ENCODE measurements at regions not wholly inside any gene's neighbourhood (a gene's known extent, or its start where the extent isn't known, plus 50 kb on each side); places are given as distances from the start of the nearest gene placed in this dataset.

- H3K9me3 ChIP-seq (ENCODE audit: low read length) = 0 out of 2 replicates have a peak, but pooled peaks cover 3% of the 10 kb centered on the region
- CTCF ChIA-PET = no interaction called here
- no TSS peak for BruUV-seq (replicated peaks)
These were observed 359.2 kb downstream of the CDH26 start for GRCh38 chr20:60317401-60317800.

GRCh38 chr20:60321601-60322000 is 363.4 kb downstream of the CDH26 start:
- no peaks in the 10 kb centered on the region for H3F3A ChIP-seq (ENCODE audit: low read length, unreplicated experiment)
- no peak overlapping the region for H3K4me2 ChIP-seq (ENCODE audit: low read length)
- intact Hi-C loops (cut with micrococcal nuclease) = no loop called here
- ChIA-PET CTCF (no interaction called here), POLR2A (ENCODE audit: unreplicated experiment) (no interaction called here)
- BruUV-seq (replicated peaks) = no TSS peak
- H3K9me3 ChIP-seq (ENCODE audit: low read length) = no peaks in the 10 kb centered on the region
- H3K9me2 ChIP-seq (replicated peaks; ENCODE audit: low read length) = no peaks in the 10 kb centered on the region
- H3K4me3 ChIP-seq (ENCODE audit: low read length) = no peak overlapping the region
- H4K20me1 ChIP-seq (ENCODE audit: low read length) = no peaks in the 10 kb centered on the region
- H3K27ac ChIP-seq (ENCODE audit: low read length) = no peak overlapping the region
- ATAC-seq (no peak), DNase-seq (no peak)
- no peak for TF ChIP-seq EZH2 (IDR thresholded peaks at IDR 0.05; ENCODE audit: low read length, unreplicated experiment)
- TF ChIP-seq EZH2phosphoT487 (IDR thresholded peaks at IDR 0.05; ENCODE audit: borderline replicate concordance, low read length) = no peak
- TF ChIP-seq CTCF (conservative IDR thresholded peaks at IDR 0.05; ENCODE audit: low read depth, low read length) = no peak
- H3K79me2 ChIP-seq (ENCODE audit: low read length) = no peaks in the 10 kb centered on the region
- H3K27me3 ChIP-seq (ENCODE audit: low read length) = no peaks in the 10 kb centered on the region
- no peak overlapping the region for H3K9ac ChIP-seq (ENCODE audit: low read length)
- H3K36me3 ChIP-seq (ENCODE audit: low read depth, low read length) = no peaks in the 10 kb centered on the region
- no peak overlapping the region for H2AFZ ChIP-seq (ENCODE audit: low read length)
- H3K4me1 ChIP-seq (ENCODE audit: insufficient read depth, low read length) = no peaks in the 10 kb centered on the region

More at GRCh38 chr20:60317401-60317800, 359.2 kb downstream of the CDH26 start:
- no peak for ATAC-seq
- Histone ChIP-seq H3K36me3 (ENCODE audit: low read depth, low read length) (no peaks in the 10 kb centered on the region), H4K20me1 (ENCODE audit: low read length) (no peaks in the 10 kb centered on the region), H3K4me3 (ENCODE audit: low read length) (no peak overlapping the region), H3F3A (ENCODE audit: low read length, unreplicated experiment) (no peaks in the 10 kb centered on the region), H3K4me1 (ENCODE audit: insufficient read depth, low read length) (no peaks in the 10 kb centered on the region), H3K9ac (ENCODE audit: low read length) (no peak overlapping the region), H3K4me2 (ENCODE audit: low read length) (no peak overlapping the region), H3K79me2 (ENCODE audit: low read length) (no peaks in the 10 kb centered on the region), H2AFZ (ENCODE audit: low read length) (no peak overlapping the region), H3K27me3 (ENCODE audit: low read length) (no peaks in the 10 kb centered on the region), H3K9me2 (replicated peaks; ENCODE audit: low read length) (no peaks in the 10 kb centered on the region), H3K27ac (ENCODE audit: low read length) (no peak overlapping the region)
- POLR2A ChIA-PET (ENCODE audit: unreplicated experiment) = no interaction called here
- TF ChIP-seq CTCF (conservative IDR thresholded peaks at IDR 0.05; ENCODE audit: low read depth, low read length) = no peak
- TF ChIP-seq EZH2 (IDR thresholded peaks at IDR 0.05; ENCODE audit: low read length, unreplicated experiment) = no peak
- TF ChIP-seq EZH2phosphoT487 (IDR thresholded peaks at IDR 0.05; ENCODE audit: borderline replicate concordance, low read length) = no peak
- no peak for DNase-seq
- intact Hi-C loops (cut with micrococcal nuclease) = no loop called here

- Histone ChIP-seq H3K4me1 (ENCODE audit: insufficient read depth, low read length) (no peaks in the 10 kb centered on the region), H3F3A (ENCODE audit: low read length, unreplicated experiment) (no peaks in the 10 kb centered on the region), H3K9me3 (ENCODE audit: low read length) (no peaks in the 10 kb centered on the region), H3K79me2 (ENCODE audit: low read length) (no peaks in the 10 kb centered on the region), H2AFZ (ENCODE audit: low read length) (no peak overlapping the region), H3K9me2 (replicated peaks; ENCODE audit: low read length) (no peaks in the 10 kb centered on the region), H4K20me1 (ENCODE audit: low read length) (no peaks in the 10 kb centered on the region), H3K36me3 (ENCODE audit: low read depth, low read length) (no peaks in the 10 kb centered on the region), H3K27ac (ENCODE audit: low read length) (no peak overlapping the region), H3K9ac (ENCODE audit: low read length) (no peak overlapping the region), H3K4me2 (ENCODE audit: low read length) (no peak overlapping the region), H3K27me3 (ENCODE audit: low read length) (no peaks in the 10 kb centered on the region), H3K4me3 (ENCODE audit: low read length) (no peak overlapping the region)
- ATAC-seq = no peak
- TF ChIP-seq CTCF (conservative IDR thresholded peaks at IDR 0.05; ENCODE audit: low read depth, low read length) (no peak), EZH2phosphoT487 (IDR thresholded peaks at IDR 0.05; ENCODE audit: borderline replicate concordance, low read length) (no peak), EZH2 (IDR thresholded peaks at IDR 0.05; ENCODE audit: low read length, unreplicated experiment) (no peak)
- no TSS peak for BruUV-seq (replicated peaks)
- ChIA-PET CTCF (no interaction called here), POLR2A (ENCODE audit: unreplicated experiment) (no interaction called here)
- no peak for DNase-seq
- intact Hi-C loops (cut with micrococcal nuclease) = no loop called here
These were observed 368.6 kb downstream of the CDH26 start for GRCh38 chr20:60326821-60327220.
